ENCODE measurements at regions not wholly inside any gene's neighbourhood (a gene's known extent, or its start where the extent isn't known, plus 50 kb on each side); places are given as distances from the start of the nearest gene placed in this dataset.

GRCh38 chr15:89034305-89034704, 54.0 kb upstream of the ABHD2 start:
- TF ChIP-seq, protein P1, sequence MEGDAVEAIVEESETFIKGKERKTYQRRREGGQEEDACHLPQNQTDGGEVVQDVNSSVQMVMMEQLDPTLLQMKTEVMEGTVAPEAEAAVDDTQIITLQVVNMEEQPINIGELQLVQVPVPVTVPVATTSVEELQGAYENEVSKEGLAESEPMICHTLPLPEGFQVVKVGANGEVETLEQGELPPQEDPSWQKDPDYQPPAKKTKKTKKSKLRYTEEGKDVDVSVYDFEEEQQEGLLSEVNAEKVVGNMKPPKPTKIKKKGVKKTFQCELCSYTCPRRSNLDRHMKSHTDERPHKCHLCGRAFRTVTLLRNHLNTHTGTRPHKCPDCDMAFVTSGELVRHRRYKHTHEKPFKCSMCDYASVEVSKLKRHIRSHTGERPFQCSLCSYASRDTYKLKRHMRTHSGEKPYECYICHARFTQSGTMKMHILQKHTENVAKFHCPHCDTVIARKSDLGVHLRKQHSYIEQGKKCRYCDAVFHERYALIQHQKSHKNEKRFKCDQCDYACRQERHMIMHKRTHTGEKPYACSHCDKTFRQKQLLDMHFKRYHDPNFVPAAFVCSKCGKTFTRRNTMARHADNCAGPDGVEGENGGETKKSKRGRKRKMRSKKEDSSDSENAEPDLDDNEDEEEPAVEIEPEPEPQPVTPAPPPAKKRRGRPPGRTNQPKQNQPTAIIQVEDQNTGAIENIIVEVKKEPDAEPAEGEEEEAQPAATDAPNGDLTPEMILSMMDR (optimal IDR thresholded peaks at IDR 0.05 in 1 of 3, IDR thresholded peaks at IDR 0.05 in 1 of 3, conservative IDR thresholded peaks at IDR 0.05 in 1 of 3; ENCODE audit: extremely low read depth in 1 of 3, insufficient read depth in 2 of 3, low read length in 3 of 3), result peak in 1 of 3 experiments; percentile 41
- TF ChIP-seq EZH2 (IDR thresholded peaks at IDR 0.05; ENCODE audit: low read length), result no peak

Data from keratinocyte (primary cell).